ENCODE measurements at regions not wholly inside any gene's neighbourhood (a gene's known extent, or its start where the extent isn't known, plus 50 kb on each side); places are given as distances from the start of the nearest gene placed in this dataset.

DNA sequence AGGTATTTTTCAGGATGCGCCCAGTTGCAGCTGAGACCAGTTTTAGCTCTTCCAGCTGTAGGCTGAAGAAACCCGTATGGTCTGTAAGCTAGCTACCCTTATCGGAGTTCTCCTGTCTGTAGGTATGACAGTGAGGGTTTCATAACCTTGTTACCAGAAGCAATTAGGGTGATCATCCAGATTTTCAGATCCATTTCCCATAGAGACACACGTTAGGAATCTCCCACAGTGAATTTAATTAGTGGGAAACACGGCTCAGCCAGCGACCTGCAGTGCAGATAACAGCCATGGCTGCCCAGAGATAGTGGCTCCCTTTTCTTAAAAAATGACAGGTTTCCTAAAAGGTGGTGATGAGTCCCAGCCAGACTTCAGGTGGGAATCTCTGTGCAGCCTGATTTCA is 111.1 kb downstream of the BTBD3 start:
- H3K27me3 ChIP-seq (replicated peaks; ENCODE audit: control insufficient read depth, insufficient read depth, low read length): no peaks in the 10 kb centered on the region
- no peaks in the 10 kb centered on the region for H3K36me3 ChIP-seq (ENCODE audit: control insufficient read depth, insufficient read depth, low read length)
- TF ChIP-seq, protein P1, sequence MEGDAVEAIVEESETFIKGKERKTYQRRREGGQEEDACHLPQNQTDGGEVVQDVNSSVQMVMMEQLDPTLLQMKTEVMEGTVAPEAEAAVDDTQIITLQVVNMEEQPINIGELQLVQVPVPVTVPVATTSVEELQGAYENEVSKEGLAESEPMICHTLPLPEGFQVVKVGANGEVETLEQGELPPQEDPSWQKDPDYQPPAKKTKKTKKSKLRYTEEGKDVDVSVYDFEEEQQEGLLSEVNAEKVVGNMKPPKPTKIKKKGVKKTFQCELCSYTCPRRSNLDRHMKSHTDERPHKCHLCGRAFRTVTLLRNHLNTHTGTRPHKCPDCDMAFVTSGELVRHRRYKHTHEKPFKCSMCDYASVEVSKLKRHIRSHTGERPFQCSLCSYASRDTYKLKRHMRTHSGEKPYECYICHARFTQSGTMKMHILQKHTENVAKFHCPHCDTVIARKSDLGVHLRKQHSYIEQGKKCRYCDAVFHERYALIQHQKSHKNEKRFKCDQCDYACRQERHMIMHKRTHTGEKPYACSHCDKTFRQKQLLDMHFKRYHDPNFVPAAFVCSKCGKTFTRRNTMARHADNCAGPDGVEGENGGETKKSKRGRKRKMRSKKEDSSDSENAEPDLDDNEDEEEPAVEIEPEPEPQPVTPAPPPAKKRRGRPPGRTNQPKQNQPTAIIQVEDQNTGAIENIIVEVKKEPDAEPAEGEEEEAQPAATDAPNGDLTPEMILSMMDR (IDR thresholded peaks at IDR 0.05; ENCODE audit: insufficient read depth, low read length, poor library complexity, severe bottlenecking): no peak
- H3K4me3 ChIP-seq (replicated peaks; ENCODE audit: low read depth, low read length): no peak overlapping the region
- DNase-seq (ENCODE audit: extremely low read depth, insufficient read length): no peak

- Histone ChIP-seq H3K36me3 (ENCODE audit: control insufficient read depth, insufficient read depth, low read length) (no peaks in the 10 kb centered on the region), H3K4me3 (replicated peaks; ENCODE audit: low read depth, low read length) (no peak overlapping the region), H3K27me3 (replicated peaks; ENCODE audit: control insufficient read depth, insufficient read depth, low read length) (no peaks in the 10 kb centered on the region)
- DNase-seq (ENCODE audit: extremely low read depth, insufficient read length): no peak
- TF ChIP-seq, protein P1 (IDR thresholded peaks at IDR 0.05; ENCODE audit: insufficient read depth, low read length, poor library complexity, severe bottlenecking): no peak
These were observed 112.8 kb downstream of the BTBD3 start for GRCh38 chr20:12030470-12030869.

DNA sequence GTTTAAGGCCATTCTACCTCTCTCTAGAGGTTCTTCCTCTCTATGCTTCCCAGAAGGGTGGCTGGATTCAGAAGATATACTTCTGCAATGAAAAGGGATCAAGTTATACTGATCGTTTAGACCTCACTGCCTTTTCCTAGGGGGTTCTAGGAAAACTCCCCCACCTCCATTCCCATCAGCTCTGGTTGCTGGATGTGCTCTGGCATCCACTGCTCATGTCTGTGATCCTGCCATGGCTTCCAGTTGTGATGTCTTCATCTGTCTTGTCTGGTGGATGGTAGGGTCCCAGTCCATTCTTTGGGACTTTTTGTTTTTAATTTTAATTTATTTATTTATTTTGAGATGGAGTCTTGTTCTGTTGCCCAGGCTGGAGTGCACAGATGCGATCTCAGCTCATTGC is 118.4 kb downstream of the BTBD3 start:
- no peak overlapping the region for H3K4me3 ChIP-seq (replicated peaks; ENCODE audit: low read depth, low read length)
- no peak for DNase-seq (ENCODE audit: extremely low read depth, insufficient read length)
- no peaks in the 10 kb centered on the region for H3K36me3 ChIP-seq (ENCODE audit: control insufficient read depth, insufficient read depth, low read length)
- TF ChIP-seq, protein P1 (IDR thresholded peaks at IDR 0.05; ENCODE audit: insufficient read depth, low read length, poor library complexity, severe bottlenecking): no peak
- H3K27me3 ChIP-seq (replicated peaks; ENCODE audit: control insufficient read depth, insufficient read depth, low read length): no peaks in the 10 kb centered on the region

GRCh38 chr20:12037521-12037920 is 119.8 kb downstream of the BTBD3 start:
- Histone ChIP-seq H3K4me3 (replicated peaks; ENCODE audit: low read depth, low read length) (no peak overlapping the region), H3K36me3 (ENCODE audit: control insufficient read depth, insufficient read depth, low read length) (no peaks in the 10 kb centered on the region), H3K27me3 (replicated peaks; ENCODE audit: control insufficient read depth, insufficient read depth, low read length) (no peaks in the 10 kb centered on the region)
- TF ChIP-seq, protein P1 (IDR thresholded peaks at IDR 0.05; ENCODE audit: insufficient read depth, low read length, poor library complexity, severe bottlenecking): no peak
- DNase-seq (ENCODE audit: extremely low read depth, insufficient read length): no peak

GRCh38 chr20:12040261-12040660 is 122.6 kb downstream of the BTBD3 start:
- TF ChIP-seq, protein P1 (IDR thresholded peaks at IDR 0.05; ENCODE audit: insufficient read depth, low read length, poor library complexity, severe bottlenecking): no peak
- no peaks in the 10 kb centered on the region for H3K27me3 ChIP-seq (replicated peaks; ENCODE audit: control insufficient read depth, insufficient read depth, low read length)

DNA sequence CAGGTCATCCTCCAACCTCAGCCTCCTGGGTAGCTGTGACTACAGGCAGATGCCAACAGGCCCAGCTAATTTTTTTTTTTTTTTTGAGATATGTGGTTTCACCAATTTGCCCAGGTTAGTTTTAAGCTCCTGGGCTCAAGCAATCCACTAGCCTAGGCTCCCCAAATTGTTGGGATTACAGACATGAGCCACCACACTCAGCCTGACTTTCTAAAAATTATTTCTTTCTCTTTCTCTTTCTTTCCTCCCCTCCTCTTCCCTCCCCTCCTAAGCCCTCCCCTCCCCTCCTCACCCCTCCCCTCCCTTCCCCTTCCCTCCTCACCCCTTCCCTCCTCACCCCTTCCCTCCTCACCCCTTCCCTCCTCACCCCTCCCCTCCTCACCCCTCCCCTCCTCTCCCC is 127.3 kb downstream of the BTBD3 start:
- TF ChIP-seq, protein P1 (IDR thresholded peaks at IDR 0.05; ENCODE audit: insufficient read depth, low read length, poor library complexity, severe bottlenecking): no peak
- H3K27me3 ChIP-seq (replicated peaks; ENCODE audit: control insufficient read depth, insufficient read depth, low read length): no peaks in the 10 kb centered on the region
- no peak for DNase-seq (ENCODE audit: extremely low read depth, insufficient read length)

More at GRCh38 chr20:12040261-12040660, 122.6 kb downstream of the BTBD3 start:
- no peak for DNase-seq (ENCODE audit: extremely low read depth, insufficient read length)
- no peaks in the 10 kb centered on the region for H3K36me3 ChIP-seq (ENCODE audit: control insufficient read depth, insufficient read depth, low read length)
- no peak overlapping the region for H3K4me3 ChIP-seq (replicated peaks; ENCODE audit: low read depth, low read length)

More for the DNA sequence above, 127.3 kb downstream of the BTBD3 start:
- no peaks in the 10 kb centered on the region for H3K36me3 ChIP-seq (ENCODE audit: control insufficient read depth, insufficient read depth, low read length)
- H3K4me3 ChIP-seq (replicated peaks; ENCODE audit: low read depth, low read length): no peak overlapping the region

Measured in GM06990 (cell line).